ENCODE measurements at regions not wholly inside any gene's neighbourhood (a gene's known extent, or its start where the extent isn't known, plus 50 kb on each side); places are given as distances from the start of the nearest gene placed in this dataset.

- no peak overlapping the region for H3K4me3 ChIP-seq (replicated peaks in 1 of 2; ENCODE audit: low read depth in 2 of 2, low read length in 2 of 2)
- TF ChIP-seq CTCF (IDR thresholded peaks at IDR 0.05; ENCODE audit: low read depth, low read length): no peak
- peak in 1 of 2 donors; percentile 38 for DNase-seq (ENCODE audit: low read depth in 2 of 2)
Observed at GRCh38 chr5:52684051-52684450, 103.7 kb upstream of the ITGA1 start.

DNA sequence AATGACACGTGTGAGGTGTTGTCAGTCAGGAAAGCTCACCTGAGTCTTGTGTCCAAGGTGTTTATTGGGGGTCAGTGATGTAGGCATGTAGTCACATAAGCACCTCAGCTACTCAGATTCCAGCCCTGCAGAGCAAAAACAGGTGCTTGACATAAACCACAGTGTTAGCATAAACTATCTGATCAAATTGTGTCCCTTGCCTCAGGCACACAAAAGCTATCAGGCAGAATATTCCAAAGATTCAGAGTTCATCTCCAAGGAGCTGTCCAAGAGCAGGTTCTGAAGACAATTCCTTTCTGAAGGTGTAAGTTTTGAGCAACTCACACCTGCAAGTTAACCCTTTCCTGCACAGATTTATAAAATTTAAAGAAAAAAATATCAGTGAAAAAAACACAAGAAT, 102.2 kb upstream of the ITGA1 start:
- no peak for DNase-seq (ENCODE audit: low read depth in 2 of 2)
- no peak for TF ChIP-seq CTCF (IDR thresholded peaks at IDR 0.05; ENCODE audit: low read depth, low read length)
- no peak overlapping the region for H3K4me3 ChIP-seq (replicated peaks in 1 of 2; ENCODE audit: low read depth in 2 of 2, low read length in 2 of 2)

DNA sequence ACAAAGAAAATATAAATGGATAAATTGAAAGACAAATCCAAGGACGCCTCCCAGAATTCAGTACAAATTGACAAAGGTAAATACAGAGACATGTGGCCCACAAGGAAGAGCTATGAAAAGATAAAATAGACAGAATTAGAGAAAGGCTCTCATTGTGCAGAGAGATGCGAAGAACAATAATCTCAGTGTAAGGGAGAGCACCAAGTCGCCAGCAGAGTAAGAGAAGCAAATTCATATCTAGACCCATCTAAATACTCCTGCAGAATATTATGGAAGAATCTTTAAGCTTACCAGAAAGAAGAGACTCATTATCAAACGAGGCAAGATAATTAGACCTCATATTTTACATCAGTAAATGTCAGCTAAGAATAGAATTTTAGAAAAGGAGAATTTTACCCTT, 101.7 kb upstream of the ITGA1 start:
- no peak for TF ChIP-seq CTCF (IDR thresholded peaks at IDR 0.05; ENCODE audit: low read depth, low read length)
- DNase-seq (ENCODE audit: low read depth in 2 of 2): no peak
- no peak overlapping the region for H3K4me3 ChIP-seq (replicated peaks in 1 of 2; ENCODE audit: low read depth in 2 of 2, low read length in 2 of 2)

DNA sequence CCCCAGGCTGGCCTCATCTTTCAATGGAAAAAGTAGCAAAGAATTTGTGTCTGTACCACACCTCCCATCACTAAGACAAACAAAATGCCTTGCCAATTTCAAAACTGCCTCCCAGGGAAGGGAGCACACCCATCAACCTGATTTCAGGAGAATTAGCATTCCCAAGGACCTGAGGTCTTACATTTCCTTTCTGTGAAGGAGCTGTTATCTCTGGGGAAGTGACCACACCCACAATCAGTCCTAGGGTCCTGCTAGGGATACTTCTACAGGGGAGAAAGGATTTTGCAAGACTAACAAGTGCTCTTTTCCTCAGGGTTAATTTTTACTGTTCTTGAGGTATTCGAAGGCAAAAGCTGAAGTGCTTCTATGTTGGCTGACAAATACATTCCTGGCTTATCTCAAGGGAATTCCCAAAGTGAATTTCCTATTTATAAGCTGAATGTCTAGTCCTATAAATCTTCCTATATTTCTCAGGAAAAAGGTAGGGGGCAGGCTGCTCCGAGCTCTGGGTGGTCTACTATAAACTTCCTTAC, 97.4 kb upstream of the ITGA1 start:
- H3K4me3 ChIP-seq (replicated peaks in 1 of 2; ENCODE audit: low read depth in 2 of 2, low read length in 2 of 2): no peak overlapping the region
- DNase-seq (ENCODE audit: low read depth in 2 of 2): peak; percentile 52 to 63
- no peak for TF ChIP-seq CTCF (IDR thresholded peaks at IDR 0.05; ENCODE audit: low read depth, low read length)

DNA sequence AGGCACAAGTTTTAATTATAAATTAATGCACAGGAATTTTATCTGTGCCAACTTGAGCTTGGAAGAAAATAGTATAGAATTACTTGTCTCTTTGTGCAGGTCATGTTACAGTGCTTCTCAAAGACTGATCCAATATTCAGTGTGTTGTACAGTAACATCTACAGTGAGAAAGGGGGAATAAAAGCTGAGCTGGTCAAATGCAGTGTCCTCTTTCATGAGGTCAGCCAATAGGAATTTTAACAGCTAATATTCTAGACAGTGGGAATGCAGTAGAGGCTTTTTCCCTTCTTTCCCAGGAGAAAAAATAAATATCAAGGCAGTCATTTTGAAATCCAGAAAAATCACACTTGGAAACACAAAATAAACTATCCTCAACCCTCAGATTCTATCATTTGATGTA, 95.7 kb upstream of the ITGA1 start:
- DNase-seq (ENCODE audit: low read depth in 2 of 2): peak in 1 of 2 donors; percentile 54

DNA sequence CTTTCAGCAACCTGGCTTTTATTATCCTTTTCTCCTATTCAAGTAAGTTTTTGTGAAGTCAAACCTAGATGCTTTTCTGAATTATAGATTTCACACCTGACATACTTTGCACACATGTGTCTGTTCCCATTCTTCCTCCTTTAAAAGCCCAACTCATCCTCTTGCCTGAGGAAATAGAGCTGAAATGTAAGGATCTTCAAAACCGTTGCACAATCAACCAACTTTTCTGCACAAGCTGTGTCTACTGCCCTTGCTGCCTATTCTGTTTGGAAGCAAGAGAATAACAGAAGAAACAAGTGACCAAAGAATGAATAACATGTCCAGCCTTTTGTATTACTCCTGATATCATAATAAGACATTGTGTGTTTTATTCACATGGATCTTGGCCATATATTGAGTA, 95.1 kb upstream of the ITGA1 start:
- DNase-seq (ENCODE audit: low read depth in 2 of 2): no peak
- TF ChIP-seq CTCF (IDR thresholded peaks at IDR 0.05; ENCODE audit: low read depth, low read length): no peak
- H3K4me3 ChIP-seq (replicated peaks in 1 of 2; ENCODE audit: low read depth in 2 of 2, low read length in 2 of 2): no peak overlapping the region

More for the DNA sequence above, 95.7 kb upstream of the ITGA1 start:
- no peak overlapping the region for H3K4me3 ChIP-seq (replicated peaks in 1 of 2; ENCODE audit: low read depth in 2 of 2, low read length in 2 of 2)
- no peak for TF ChIP-seq CTCF (IDR thresholded peaks at IDR 0.05; ENCODE audit: low read depth, low read length)

- TF ChIP-seq CTCF (IDR thresholded peaks at IDR 0.05; ENCODE audit: low read depth, low read length): peak; percentile 80
- DNase-seq (ENCODE audit: low read depth in 2 of 2): peak; percentile 64 to 65
- H3K4me3 ChIP-seq (replicated peaks in 1 of 2; ENCODE audit: low read depth in 2 of 2, low read length in 2 of 2): no peak overlapping the region
Observed at GRCh38 chr5:52693280-52693679, 94.4 kb upstream of the ITGA1 start.
